ENCODE measurements at regions not wholly inside any gene's neighbourhood (a gene's known extent, or its start where the extent isn't known, plus 50 kb on each side); places are given as distances from the start of the nearest gene placed in this dataset.

DNA sequence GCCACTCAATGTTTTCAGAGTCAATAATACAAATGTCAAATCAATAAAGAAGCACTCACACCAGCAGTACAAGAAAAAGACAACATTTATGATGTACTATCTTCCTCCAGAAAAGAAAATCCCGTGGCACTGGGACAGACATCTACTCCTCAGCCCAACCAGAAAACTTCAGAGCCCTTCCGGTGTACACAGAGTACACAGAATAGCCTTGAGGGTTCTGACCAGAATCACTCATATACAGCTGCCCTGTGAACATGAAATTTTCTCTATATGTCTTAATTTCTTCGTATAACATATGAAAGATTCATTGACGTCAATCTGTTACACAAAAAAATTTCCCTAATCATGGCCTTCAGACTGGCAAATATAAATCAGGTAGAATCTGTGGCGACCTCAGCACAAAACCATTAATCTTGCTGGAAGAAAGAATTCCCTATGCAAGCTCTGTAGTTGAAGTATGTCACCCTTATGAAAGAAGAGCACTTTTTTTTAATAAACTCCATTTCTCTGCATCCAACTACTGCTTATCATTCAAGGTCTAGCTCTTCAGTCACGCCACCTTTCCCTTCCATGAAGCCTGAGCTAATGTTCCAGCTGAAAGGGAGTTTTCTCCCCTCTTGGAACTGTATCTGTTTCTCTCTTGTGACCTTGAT, 53.8 kb upstream of the PLAAT1 start:
- no peaks in the 10 kb centered on the region for H3K4me1 Mint-ChIP-seq
- ATAC-seq: no peak
- no peak overlapping the region for H3K4me3 Mint-ChIP-seq
- no peaks in the 10 kb centered on the region for H3K27me3 Mint-ChIP-seq
- H3K27ac Mint-ChIP-seq: no peak overlapping the region
- H3K9me3 Mint-ChIP-seq: no peaks in the 10 kb centered on the region
- no peaks in the 10 kb centered on the region for H3K36me3 Mint-ChIP-seq

DNA sequence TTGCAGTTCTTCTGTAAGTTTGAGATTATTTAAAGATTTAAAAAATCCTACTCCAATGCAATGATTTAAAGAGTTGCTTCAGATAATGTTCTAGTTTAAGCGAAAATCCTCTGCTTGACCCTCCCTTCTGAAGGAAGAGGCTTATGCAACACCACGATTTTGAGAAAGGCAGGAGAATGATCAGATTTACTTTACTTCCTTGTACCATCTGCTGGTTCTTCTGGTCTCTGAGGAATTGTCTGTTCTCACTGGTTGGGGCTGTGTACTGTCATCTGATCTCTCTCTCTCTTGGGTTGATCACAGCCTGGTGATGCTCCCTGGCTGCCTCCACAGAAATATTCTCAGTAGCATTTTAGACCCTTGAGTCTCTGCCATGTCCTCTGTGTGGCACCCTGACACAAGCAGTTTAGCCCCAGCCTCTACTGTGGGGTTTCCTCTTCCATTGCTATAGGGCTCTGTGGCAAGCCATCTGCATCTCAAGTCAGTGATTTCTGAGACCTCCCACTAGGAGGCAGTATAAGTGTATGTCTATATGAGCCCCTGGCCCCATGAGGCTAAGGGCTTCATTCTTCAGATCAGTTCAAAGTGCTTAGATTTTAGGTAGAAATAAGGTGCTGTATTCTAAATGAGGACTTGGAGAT, 50.8 kb upstream of the PLAAT1 start:
- Mint-ChIP-seq H3K9me3 (no peaks in the 10 kb centered on the region), H3K4me3 (no peak overlapping the region), H3K4me1 (no peaks in the 10 kb centered on the region), H3K27me3 (no peaks in the 10 kb centered on the region), H3K27ac (no peak overlapping the region), H3K36me3 (no peaks in the 10 kb centered on the region)
- ATAC-seq: peak; percentile 42

Measured in stimulated activated memory B cell treated with anti-CD40 and anti-IgM and Interleukin-4, amounts not matched to agents 10 μg/mL and 1 μg/mL and 100 μg/mL, for 72 hours (primary cell).